ENCODE measurements at regions not wholly inside any gene's neighbourhood (a gene's known extent, or its start where the extent isn't known, plus 50 kb on each side); places are given as distances from the start of the nearest gene placed in this dataset.

- FAIRE-seq = no peak
- DNase-seq (ENCODE audit: insufficient read length, low spot score) = no peak
Measured at GRCh38 chr13:72062566-72062965, 195.6 kb upstream of the DACH1 start.

GRCh38 chr13:72061613-72062012, 194.6 kb upstream of the DACH1 start:
- FAIRE-seq = no peak
- no peak for DNase-seq (ENCODE audit: insufficient read length, low spot score)

- no peak for DNase-seq (ENCODE audit: insufficient read length, low spot score)
- no peak for FAIRE-seq
Measured at GRCh38 chr13:72050251-72050650, 183.2 kb upstream of the DACH1 start.

DNA sequence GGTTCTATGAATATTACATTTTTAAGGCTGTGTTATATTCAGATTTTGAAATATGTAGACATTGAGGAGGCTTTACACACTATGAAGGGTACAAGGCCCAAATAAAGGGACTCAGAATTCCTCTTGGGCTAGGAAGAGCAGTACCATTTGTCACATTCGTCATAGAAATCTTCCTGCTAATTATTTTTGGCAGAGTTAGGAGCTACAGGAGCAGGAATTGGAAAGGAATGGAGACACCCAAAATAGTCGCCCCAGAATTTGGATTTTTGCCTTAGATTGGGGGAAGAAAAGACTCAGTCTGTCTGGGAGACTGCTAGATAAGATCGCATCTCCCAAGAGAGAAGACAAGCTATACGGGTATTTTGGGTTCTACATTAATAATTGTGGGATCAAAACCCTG, 176.4 kb upstream of the DACH1 start:
- DNase-seq (ENCODE audit: insufficient read length, low spot score) = no peak
- FAIRE-seq = no peak

- no peak for DNase-seq (ENCODE audit: insufficient read length, low spot score)
- FAIRE-seq = no peak
Measured at GRCh38 chr13:72041165-72041564, 174.2 kb upstream of the DACH1 start.

DNA sequence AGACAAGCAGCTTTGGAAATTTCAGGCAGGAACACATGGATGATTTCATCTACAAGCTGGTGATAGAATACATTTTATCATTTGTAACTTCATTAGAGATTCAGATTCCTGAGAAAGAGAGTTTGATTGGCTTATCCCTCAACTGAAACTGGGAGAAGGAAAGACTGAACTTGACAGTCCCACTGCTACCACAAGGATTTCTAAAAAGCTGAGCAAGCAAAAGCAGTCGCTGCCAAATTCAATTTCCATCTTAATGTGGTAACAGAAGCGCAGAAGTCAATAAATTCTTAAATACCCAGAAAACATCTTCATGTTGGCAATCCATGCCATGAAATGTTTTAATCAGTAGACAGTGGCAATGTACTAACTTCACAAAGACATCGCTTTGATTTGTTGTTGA, 172.1 kb upstream of the DACH1 start:
- DNase-seq (ENCODE audit: insufficient read length, low spot score) (no peak), FAIRE-seq (no peak)

- DNase-seq (ENCODE audit: insufficient read length, low spot score) (no peak), FAIRE-seq (no peak)
Measured at GRCh38 chr13:72029981-72030380, 163.0 kb upstream of the DACH1 start.

- FAIRE-seq = no peak
Measured at GRCh38 chr13:72025836-72026235, 158.8 kb upstream of the DACH1 start.

DNA sequence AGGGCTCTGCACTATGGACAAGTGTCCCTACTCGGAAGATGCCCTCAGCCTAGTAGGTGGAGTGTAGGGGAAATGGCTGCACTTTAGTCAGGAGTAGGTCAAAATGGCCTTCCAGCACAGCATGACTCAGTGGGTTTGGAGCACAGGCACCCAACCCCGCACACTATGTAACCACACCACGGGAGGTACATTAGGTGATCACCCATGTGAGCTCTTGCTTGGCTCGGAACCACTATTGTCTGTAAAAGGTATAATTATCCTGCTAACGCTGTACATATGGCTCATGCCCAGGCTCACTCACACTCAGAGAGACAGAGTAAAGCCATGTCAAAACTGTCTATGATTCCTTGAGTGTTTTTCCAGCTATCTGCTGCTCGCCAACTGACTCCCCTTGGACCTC, 156.9 kb upstream of the DACH1 start:
- no peak for DNase-seq (ENCODE audit: insufficient read length, low spot score)
- FAIRE-seq = no peak

More at GRCh38 chr13:72025836-72026235, 158.8 kb upstream of the DACH1 start:
- DNase-seq (ENCODE audit: insufficient read length, low spot score) = no peak

- no peak for DNase-seq (ENCODE audit: insufficient read length, low spot score)
- no peak for FAIRE-seq
Measured at GRCh38 chr13:72005455-72005854, 138.5 kb upstream of the DACH1 start.

DNA sequence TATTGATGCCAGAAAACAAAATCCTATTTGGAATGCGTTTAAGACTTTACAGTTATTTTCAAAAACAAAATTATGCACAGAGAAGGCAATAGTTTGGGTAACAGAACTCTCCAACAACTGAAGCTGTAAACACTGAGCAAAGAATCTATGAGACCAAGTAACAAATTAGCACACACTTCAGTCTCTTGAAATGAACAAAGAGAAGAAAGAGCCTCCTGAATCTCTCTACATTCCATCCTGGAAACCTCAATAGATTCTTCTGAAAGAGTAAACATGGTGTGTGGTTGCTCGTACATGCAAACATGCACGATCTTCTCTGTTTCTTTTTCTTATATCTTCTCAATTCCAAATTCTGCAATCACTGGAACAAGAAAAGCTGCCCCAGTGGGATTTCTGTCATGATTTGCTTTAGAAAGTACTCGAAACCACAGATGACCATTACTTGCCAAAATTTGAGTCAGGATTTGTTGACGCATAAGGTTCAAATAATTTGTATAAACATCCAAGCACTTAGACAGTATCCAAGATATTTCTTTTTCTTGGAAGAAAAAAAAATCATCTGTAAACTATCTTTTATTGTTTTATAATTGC, 137.9 kb upstream of the DACH1 start:
- DNase-seq (ENCODE audit: insufficient read length, low spot score) = no peak
- FAIRE-seq = no peak

DNA sequence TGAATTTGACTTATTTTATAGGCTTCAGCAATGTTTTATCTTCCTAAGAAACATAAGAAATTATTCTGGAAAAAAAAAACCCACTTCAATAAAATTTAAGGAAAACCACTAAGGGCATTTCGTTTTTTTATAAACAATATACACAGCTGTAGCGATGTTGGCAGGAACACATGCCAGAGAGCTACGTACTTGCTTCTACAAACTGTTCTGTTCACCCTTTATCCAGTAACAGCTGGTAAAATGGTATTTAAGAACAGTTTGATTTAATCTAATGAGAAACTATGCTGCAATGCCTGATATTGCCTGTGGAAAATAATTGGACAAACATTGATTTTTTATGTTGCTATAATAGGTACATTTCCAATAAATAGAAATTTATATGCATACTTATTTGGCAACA, 137.2 kb upstream of the DACH1 start:
- no peak for FAIRE-seq

DNA sequence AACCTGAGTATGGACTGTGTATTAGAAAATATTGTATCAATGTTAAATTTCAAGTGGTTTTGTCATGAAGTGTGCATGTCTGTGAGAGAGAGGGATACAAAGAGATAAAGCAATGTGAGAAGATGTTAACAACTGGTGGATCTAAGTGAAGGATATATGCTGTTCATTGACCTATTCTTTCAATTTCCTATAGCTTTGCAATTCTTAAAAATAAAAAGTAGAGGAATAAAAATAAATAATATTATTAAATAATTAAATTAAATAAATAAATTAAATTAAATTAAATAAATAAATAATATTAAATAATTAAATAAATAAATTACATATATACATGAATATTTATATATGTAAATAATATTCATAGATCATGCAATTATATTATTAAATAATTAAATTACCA, 131.2 kb upstream of the DACH1 start:
- FAIRE-seq (no peak), DNase-seq (ENCODE audit: insufficient read length, low spot score) (no peak)

More for the DNA sequence above, 137.2 kb upstream of the DACH1 start:
- DNase-seq (ENCODE audit: insufficient read length, low spot score) = no peak

GRCh38 chr13:71979616-71980015, 112.6 kb upstream of the DACH1 start:
- no peak for FAIRE-seq

GRCh38 chr13:71977028-71977427, 110.0 kb upstream of the DACH1 start:
- DNase-seq (ENCODE audit: insufficient read length, low spot score) (no peak), FAIRE-seq (no peak)

More at GRCh38 chr13:71979616-71980015, 112.6 kb upstream of the DACH1 start:
- no peak for DNase-seq (ENCODE audit: insufficient read length, low spot score)

GRCh38 chr13:71967990-71968389, 101.0 kb upstream of the DACH1 start:
- FAIRE-seq = no peak
- no peak for DNase-seq (ENCODE audit: insufficient read length, low spot score)

GRCh38 chr13:71964491-71965100, 97.6 kb upstream of the DACH1 start:
- FAIRE-seq = no peak
- no peak for DNase-seq (ENCODE audit: insufficient read length, low spot score)

DNA sequence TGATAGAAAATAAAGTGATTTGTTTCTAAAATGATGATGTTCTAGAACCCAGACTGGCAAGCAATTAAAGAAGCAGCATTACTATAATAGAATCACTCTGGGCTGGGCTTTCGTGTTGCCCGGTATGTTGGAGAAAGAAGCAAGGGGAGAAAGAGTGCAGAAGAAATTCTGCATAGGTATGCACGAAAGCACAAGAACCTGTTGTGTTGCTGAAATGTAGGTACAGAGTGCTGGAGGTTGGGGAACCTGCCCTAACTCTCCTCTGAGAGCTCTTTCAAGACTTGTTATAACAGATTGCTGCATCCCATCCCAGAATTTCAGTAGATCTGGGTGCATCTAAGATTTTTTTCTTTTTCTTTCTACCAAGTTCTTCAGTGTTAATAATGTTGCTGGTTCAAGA, 95.7 kb upstream of the DACH1 start:
- no peak for DNase-seq (ENCODE audit: insufficient read length, low spot score)
- no peak for FAIRE-seq

- FAIRE-seq (no peak), DNase-seq (ENCODE audit: insufficient read length, low spot score) (no peak)
Measured at GRCh38 chr13:71962126-71962525, 95.1 kb upstream of the DACH1 start.

GRCh38 chr13:71949441-71949840, 82.4 kb upstream of the DACH1 start:
- no peak for FAIRE-seq
- DNase-seq (ENCODE audit: insufficient read length, low spot score) = no peak

GRCh38 chr13:71939186-71939585, 72.2 kb upstream of the DACH1 start:
- DNase-seq (ENCODE audit: insufficient read length, low spot score) (no peak), FAIRE-seq (no peak)

DNA sequence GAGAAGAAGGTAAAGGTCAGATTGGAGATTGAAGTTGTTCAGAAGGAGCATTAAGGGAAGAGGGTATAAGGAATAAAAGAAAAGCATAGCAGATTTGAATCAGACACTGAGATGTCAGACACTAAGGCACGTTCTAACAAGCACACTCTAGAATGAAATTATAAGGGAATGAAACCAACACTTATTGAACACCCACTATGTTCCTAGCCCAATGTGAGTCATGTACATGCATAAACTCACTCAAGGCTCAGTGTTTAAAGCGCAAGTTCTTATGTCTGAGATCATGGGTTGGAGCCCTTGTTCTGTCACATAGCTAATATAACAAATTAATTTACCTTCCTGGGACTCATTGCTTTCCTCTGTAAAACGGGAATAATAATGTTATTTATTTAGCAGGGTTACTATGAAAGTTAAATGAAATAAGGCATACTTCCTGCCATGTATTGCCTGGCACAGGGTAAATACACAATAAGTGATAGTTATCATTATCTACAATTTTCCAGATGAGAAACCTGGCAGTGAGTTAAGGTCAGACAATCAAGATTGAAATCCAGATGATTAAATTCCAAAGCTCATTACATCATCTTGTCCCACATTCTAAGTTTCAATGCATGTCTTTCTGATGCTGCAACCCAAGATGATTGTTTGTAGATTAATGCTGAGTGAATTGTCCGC, 68.3 kb upstream of the DACH1 start:
- no peak for FAIRE-seq

More for the DNA sequence above, 68.3 kb upstream of the DACH1 start:
- no peak for DNase-seq (ENCODE audit: insufficient read length, low spot score)

All from HTR-8/SVneo (cell line).